HG02571 (cell line): ENCODE measurements at regions not wholly inside any gene's neighbourhood (a gene's known extent, or its start where the extent isn't known, plus 50 kb on each side); places are given as distances from the start of the nearest gene placed in this dataset.
"Not testable (repeated sequence)": the region's sequence is repeated elsewhere in the genome, so short reads cannot be mapped to it uniquely, and the experiment has no call there.

Experiments
- ATAC-seq: cut with Tn5 transposase; IDR thresholded peaks from one replicate; pipeline ENCODE4 v1.9.1; 2021; ENCODE audit warnings: mild to moderate bottlenecking, moderate library complexity; ENCODE audit not compliant: unreplicated experiment

DNA sequence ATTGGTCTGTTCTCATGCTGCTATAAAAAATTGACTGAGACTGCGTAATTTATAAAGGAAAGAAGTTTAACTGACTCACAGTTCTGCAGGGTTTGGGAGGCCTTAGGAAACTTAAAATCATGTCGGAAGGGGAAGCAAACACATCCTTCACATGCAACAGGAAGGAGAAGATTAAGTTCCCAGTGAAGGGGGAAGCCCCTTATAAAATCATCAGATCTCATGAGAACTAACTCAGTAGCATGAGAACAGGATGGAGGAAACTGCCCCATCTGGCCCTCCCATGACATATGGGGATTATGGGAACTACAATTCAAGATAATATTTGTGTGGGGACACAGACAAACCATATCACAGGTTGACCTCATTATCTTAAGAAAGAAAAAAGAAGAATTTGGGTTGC lies 134.5 kb downstream of the PPP1R3A start:
- ATAC-seq, result no peak

DNA sequence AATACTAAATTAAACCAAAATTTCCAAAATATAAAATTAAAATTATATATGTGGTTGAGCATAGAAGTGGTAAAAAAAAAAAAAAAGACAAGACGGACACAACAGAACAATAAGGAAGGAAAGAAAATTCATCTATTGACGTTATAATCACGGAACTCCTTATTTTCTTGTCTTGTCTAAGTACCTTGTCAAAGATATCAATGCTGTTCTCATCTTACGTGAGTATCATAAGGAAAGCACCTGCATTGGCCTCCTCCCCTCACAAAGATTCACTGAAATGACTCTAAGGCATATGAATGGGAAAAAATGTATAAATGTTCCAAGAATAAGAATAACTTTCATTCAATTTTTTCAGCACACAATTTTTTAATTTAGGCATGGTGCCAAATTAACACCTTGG lies 135.4 kb downstream of the PPP1R3A start:
- no peak for ATAC-seq

DNA sequence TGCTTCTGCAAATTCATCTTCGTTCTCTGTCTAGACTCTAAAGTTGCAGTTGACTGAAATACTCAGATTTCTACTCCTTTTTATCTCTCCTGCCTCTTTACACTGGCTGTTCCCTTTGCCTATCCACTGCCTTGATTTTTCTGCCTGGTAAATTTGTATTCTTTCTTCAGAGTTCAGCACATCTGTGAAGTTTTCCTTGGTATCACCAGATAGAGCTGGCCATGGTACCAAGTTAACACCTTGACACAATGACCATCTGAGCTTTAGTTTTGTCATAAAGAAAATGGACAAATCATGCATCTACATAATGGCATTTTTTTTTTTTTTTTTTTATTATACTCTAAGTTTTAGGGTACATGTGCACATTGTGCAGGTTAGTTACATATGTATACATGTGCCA lies 143.0 kb downstream of the PPP1R3A start:
- ATAC-seq, result no peak

DNA sequence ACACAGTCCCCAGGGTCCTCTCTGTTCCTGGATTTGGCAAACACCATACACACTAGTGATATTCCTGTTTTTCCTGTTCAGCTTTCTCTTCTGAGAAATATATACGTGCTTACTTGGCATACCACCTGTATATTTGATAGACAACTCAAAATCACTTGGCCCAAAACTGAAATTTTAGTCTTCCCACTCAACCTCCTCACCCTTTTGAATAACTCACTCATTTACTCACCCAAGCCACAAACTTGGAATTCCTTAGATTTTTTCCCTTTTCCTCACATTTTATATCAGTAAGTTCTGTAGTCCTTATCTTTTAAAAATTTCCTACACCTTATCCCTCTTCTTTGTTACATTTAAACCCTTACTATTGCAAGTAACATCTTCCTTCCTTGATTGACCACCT lies 143.4 kb downstream of the PPP1R3A start:
- no peak for ATAC-seq

DNA sequence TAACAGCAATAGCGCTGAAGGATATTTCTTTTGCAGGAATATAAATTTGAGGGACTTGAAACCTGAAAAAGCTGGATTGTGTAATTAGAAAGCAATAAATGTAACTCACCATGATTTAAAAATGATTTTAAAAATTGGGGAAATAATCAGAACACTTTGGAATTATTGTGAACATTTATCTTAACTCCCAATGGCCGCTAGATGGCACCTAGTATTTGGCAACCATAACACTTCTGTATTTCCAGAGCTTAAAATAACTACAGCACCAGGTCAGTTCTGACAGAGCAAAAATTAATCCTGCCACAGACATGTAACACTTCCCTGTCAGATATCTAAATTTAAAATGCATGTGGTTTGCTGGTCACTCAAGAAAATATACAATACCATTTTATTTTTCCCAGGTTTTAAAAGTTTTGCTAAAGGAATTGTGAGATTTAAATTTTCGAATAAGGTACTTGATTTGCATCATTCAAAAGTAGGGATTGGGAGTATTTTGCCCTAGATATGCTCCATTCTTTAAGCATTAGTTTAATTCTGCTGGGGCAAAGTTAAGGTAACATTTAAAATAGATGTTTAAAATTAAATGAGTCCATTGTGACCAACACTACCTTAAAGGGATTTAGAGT lies 144.5 kb downstream of the PPP1R3A start:
- peak; percentile 93 for ATAC-seq

DNA sequence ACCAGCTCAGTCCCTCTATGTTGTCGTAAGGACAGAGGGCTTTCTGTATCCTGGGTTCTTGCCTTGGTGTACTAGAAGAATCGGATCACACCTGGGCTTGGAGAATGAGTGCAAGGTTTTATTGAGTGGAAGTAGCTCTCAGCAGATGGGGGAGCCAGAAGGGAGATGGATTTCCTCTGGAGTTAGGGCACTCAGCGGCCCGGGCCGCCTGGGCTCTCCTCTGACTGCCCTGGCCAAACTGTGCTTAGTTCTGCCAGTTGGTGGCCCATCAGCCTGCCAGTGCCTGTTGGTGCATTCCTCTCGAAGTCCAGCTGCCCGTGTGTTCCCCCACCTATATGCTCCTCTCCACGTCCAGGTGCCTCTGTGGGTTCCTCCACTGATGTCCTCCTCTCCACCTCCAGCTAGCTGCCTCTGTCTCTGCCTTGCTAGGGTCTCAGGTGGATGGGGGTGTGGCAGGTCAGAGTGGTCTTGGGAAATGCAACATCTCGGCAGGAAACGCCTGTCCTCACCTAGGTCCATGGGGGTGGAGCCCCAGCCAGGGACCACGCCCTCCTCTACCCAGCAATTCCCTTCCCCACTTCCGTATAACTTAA lies 148.6 kb downstream of the PPP1R3A start:
- ATAC-seq, result no peak

DNA sequence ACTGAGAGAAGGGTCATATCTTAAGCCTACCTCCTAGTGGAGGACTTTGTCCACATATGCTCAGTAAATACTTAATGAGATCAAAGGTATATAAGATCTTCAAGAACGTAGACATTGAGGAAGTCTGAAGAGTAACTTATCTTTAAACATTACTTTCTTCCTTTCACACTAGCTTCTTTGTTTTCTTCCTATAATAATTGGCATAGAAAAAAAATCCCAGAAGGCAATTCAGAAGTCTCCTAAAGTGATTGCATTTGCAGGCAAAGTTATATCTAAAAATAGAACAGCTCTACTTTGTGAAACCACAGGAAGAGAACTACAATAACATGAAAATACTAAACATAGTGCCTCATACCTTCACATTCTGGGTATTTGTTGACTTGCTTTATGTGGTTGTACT lies 150.4 kb downstream of the PPP1R3A start:
- no peak for ATAC-seq

DNA sequence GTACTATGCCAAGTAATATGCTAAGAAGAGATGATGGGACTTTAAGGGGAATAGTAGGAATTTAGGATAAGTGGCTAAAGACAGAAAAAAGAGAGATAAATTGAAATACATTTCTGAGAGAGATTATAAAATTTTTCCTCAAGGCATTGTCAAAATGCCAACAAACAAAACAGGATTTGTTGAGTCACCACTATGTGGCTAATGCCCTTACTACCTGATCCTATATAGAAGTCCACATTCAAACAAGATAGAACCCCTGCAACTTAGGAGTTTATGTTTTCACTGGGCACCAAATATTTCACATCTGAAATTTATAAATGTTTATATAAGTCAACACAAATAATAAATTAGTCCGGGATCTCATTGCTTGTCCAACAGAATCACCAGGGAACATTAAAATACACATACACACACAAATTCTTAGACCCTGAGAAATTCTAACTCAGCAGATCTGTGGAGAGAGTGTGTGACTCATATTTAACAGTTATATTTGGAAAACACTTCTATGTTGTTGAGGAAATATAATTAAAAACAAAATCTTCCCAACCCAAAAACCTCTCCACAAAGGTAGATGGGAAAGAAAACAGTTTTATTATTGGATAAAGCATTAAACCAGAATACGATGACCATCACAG lies 154.3 kb downstream of the PPP1R3A start:
- no peak for ATAC-seq

DNA sequence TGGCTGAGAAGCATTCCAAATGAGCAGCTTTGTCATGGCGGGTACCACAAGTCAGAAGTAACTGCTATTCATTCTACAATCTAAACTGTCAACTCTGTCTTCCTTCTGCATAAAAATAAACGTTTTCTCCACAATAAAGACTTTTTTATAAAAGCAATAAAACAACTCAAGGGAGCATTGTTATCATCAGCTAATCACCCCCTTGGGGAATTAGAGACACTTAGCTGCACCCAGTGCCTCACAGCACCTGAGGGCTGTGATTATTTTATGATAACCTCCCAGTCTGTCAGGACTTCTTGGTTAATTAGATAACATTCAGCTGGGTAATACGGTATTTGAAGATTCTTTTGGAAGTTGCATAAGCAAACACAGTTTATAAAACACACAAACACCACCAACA lies 155.6 kb downstream of the PPP1R3A start:
- ATAC-seq, result no peak

DNA sequence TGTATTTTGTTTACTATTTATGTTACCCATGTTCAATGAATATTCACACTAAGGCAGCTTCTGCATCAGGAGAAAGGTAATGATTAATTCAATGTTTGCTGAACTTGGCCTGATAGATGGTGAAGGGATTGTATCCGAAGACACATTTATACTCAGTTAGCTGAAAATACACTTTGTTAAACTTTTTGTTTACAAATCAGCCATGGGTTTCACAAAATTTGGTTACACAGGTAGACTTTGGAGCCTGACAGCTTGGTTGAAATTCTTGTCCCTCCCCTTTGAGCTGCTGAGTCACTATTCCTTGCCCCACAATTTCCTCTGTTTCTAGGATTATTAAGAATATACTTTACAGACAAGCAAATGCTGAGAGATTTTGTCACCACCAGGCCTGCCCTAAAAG lies 162.6 kb downstream of the PPP1R3A start:
- ATAC-seq, result no peak

DNA sequence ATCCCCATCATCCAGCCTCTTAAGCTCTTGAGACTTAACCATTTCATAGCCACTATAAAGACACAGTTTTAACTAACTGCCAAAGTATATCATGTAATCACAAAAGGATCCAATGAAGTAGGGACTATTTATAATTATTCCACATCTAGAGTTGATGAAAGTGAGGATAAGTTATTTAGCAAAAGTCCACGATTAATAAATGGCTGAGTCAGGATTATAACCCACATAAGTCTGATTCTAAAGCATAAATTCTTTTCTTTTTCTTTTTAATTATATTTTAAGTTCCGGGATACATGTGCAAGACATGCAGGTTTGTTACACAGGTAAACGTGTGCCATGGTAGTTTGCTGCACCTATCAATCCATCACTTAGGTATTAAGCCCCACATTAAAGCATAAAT lies 166.1 kb downstream of the PPP1R3A start:
- no peak for ATAC-seq

DNA sequence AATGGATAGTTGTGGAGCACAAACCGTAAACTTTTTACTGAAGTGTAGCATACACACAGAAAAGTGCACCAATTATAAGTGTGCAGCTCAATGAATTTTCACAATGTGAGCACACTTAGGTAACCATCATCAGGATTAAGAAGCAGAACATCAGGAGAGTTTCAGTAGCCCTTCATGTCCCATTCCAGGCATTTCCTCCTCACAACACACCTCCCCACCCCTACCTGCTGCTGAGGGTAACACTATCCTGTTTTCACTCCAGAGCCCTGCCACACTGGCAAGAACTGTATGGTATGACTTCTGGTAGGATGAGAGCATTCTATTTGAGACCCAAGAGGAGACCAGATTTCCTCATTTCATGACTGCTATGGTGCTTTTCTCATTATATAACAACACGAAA lies 166.5 kb downstream of the PPP1R3A start:
- ATAC-seq, result no peak

DNA sequence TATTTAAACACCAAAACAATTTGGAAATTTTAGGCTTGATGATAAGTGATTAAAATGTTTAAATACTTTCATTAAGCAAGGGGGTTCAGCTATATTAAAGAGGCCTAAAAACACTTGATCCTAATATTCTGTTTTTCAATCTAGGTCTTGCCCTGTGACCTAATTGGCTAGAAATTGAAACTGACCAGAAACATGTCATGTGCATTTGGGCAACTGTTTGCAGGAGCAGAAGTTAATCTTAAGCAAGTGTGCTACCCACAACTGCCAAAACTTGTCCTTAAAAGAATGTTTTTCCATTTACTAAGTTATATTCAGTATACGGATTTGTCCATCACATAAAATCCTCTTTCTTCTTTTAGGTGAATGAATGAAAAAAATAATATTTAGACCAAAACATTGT lies 167.3 kb downstream of the PPP1R3A start:
- no peak for ATAC-seq

DNA sequence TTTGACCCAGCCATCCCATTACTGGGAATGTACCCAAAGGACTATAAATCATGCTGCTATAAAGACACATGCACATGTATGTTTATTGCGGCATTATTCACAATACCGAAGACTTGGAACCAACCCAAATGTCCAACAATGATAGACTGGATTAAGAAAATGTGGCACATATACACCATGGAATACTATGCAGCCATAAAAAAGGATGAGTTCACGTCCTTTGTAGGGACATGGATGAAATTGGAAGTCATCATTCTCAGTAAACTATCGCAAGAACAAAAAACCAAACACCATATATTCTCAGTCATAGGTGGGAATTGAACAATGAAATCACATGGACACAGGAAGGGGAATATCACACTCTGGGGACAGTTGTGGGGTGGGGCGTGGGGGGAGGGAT lies 170.4 kb downstream of the PPP1R3A start:
- not testable (repeated sequence) for ATAC-seq

DNA sequence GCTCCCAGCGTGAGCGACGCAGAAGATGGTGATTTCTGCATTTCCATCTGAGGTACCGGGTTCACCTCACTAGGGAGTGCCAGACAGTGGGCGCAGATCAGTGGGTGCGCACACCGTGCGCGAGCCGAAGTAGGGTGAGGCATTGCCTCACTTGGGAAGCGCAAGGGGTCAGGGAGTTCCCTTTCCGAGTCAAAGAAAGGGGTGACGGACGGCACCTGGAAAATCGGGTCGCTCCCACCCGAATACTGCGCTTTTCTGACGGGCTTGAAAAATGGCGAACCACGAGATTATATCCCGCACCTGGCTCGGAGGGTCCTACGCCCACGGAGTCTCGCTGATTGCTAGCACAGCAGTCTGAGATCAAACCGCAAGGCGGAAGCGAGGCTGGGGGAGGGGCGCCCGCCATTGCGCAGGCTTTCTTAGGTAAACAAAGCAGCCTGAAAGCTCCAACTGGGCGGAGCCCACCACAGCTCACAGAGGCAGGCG lies 175.8 kb downstream of the PPP1R3A start:
- ATAC-seq, result not testable (repeated sequence)

DNA sequence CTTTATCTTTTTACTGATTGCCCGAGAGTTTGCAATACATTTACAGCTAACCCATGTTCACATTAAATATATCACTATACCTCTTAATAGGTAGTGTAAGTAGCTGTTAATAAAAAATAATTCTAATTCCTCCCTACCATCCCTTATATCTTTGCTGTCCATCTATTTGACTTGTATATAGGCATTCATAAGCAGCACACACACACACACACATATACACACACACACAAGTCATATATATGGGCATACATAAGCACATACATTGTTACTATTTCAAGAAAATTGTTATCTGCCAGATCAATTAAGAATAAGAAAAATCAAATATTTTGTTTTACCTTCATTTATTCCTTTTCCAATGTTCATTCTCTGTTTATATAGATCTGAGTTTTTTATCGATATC lies 176.4 kb downstream of the PPP1R3A start:
- no peak for ATAC-seq

DNA sequence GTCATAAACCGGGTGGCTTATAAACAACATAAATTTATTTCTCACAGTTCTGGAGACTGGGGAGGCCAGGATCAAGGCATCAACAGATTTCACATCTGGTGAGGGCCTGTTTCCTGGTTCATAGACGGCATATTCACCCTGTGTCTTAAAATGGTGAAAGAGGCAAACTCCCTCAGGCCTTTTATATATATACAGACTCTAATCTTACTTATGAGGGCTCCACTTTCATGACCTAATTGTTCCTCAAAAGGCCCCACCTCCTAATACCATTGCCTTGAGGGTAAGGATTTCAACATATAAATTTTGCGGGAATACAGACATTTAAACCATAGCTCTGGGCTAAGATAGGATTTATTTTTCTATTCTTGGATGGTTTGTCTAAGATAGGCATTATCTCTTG lies 187.2 kb downstream of the PPP1R3A start:
- no peak for ATAC-seq

DNA sequence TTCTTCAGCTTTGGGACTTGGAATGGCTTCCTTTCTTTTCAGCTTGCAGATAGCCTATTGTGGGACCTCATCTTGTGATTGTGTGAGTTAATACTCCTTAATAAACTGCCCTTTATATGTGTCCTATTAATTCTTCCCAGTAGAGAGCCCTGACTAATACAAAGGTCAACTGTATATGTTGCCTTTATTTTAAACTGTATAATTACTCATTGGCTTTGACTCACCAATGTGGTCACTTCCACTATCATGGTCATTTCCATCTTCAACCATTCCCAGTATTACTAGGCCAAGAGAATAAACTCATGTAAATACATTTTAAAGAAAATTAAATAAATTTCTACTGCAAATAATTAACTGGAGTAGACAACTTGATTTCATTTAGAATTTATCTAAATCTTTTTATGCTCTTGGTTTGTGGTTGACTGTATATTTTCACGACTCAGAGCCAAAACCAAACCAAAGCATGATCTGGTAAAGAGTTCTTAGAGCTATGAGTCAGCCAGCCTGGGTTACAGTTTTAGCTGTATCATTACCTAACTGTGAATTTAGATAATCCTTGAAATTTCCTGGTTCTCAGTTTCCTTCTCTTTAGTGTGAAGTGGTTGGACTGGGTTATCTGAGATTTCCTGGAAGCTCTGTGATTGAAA lies 188.4 kb downstream of the PPP1R3A start:
- ATAC-seq, result no peak

DNA sequence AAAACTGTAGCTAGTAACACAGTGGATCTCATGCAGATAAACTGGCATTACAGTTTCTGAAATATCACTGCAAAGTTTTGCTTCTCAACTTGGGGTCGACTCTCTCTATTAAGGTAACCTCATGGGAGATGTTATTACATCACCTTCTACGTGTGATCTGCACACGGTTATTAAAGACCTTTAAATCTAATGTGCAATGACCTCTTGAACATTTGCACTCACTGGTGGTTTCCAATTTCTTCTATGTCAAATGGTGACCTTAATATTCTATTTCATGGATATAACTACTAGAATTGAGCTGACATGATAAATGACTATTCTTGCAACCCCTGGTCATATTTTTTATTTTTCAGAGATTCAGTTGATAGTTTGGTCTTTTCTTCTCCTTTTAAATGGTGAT lies 191.3 kb downstream of the PPP1R3A start:
- no peak for ATAC-seq

DNA sequence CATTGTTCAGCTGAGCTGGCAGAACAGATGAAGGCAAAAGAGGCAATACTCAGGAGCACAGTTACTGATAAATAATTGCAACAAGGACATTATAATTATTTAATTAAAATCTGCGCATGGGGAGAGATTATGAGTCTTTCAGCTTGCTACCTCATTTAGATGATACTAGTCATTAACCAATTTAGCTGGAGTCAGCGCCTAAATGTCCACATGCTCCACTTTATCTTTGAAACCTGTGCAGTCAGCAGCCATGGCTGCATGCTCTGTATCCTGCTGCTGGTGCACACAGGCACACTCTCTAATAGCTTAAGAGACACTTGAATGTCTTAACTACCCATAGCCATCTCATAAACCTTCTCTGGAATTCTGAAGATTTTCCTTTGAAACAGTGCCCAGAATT lies 196.8 kb downstream of the PPP1R3A start:
- ATAC-seq, result no peak

DNA sequence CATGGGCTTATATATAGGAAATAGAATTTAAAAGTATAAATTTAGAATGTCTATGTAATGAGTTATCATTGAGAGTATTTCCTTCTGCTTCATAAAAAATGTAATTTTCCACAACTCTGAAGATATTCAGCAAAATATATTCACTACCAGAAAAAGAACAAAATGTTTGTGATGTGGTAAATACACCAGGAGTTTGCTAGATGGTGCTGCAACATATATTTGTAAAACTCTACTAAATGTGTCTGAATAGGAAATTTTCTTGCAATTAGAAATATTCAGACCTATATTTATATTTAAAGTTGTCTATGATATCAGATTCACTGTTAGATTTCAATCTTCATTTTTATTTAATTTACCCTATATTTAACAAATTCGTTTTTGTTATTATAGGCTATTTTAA lies 201.1 kb downstream of the PPP1R3A start:
- no peak for ATAC-seq
